CD14-positive monocyte (primary cell): ENCODE measurements at regions not wholly inside any gene's neighbourhood (a gene's known extent, or its start where the extent isn't known, plus 50 kb on each side); places are given as distances from the start of the nearest gene placed in this dataset.
"Not testable (repeated sequence)": the region's sequence is repeated elsewhere in the genome, so short reads cannot be mapped to it uniquely, and the experiment has no call there.

Experiments used
- DNase-seq, 3 donors: peaks; one replicate each; pipeline ENCODE4 v3.0.0-alpha.2; 2011 to 2022
- H2AFZ ChIP-seq: 2 replicates; pipeline ENCODE4 v1.6.0; 2012; ENCODE audit warnings: mild to moderate bottlenecking, low read depth, low read length, inconsistent platforms; ENCODE audit not compliant: insufficient read depth, poor library complexity, severe bottlenecking
- H3K27ac ChIP-seq, 2 donors: 1 replicate in 1 of 2; 2 replicates in 1 of 2; pipeline ENCODE4 v1.5.1; 2012 to 2013; ENCODE audit warnings: low read length in 2 of 2, control low read depth in 1 of 2, inconsistent platforms in 1 of 2, low read depth in 1 of 2, mild to moderate bottlenecking in 1 of 2
- H3K27me3 ChIP-seq, 2 donors: one replicate each; pipeline versions ENCODE4 v1.6.0 to v1.6.1; 2011 to 2013; ENCODE audit warnings: low read length in 2 of 2; ENCODE audit not compliant: control insufficient read depth in 2 of 2, insufficient read depth in 2 of 2
- H3K36me3 ChIP-seq, 2 donors: replicated peaks in 1 of 2; 1 replicate in 1 of 2; 2 replicates in 1 of 2; pipeline versions ENCODE4 v1.5.1 to v1.6.1; 2012 to 2013; ENCODE audit warnings: low read length in 2 of 2, control low read depth in 1 of 2, inconsistent platforms in 1 of 2, mild to moderate bottlenecking in 1 of 2; ENCODE audit not compliant: insufficient read depth in 2 of 2, control insufficient read depth in 1 of 2
- H3K4me1 ChIP-seq, 2 donors: 1 replicate in 1 of 2; 2 replicates in 1 of 2; pipeline versions ENCODE4 v1.5.1 to v1.6.1; 2012 to 2013; ENCODE audit warnings: low read length in 2 of 2, control low read depth in 1 of 2, inconsistent platforms in 1 of 2, mild to moderate bottlenecking in 1 of 2, moderate library complexity in 1 of 2; ENCODE audit not compliant: insufficient read depth in 2 of 2, control insufficient read depth in 1 of 2
- H3K4me2 ChIP-seq: replicated peaks from 2 replicates; pipeline ENCODE3; 2012; ENCODE audit warnings: low read length, moderate library complexity, mild to moderate bottlenecking; ENCODE audit not compliant: poor library complexity, severe bottlenecking; ENCODE audit errors: extremely low read depth
- H3K4me3 ChIP-seq, 3 experiments: fragments of 200-600 bp in 1 of 3; sonication (generic) in 1 of 3; replicated peaks in 1 of 3; 1 replicate in 2 of 3; 2 replicates in 1 of 3; pipeline ENCODE4 v1.5.1; 2011 to 2013; ENCODE audit warnings: low read length in 3 of 3, mild to moderate bottlenecking in 3 of 3, control low read depth in 2 of 3, low read depth in 2 of 3, inconsistent platforms in 1 of 3, moderate library complexity in 1 of 3
- H3K79me2 ChIP-seq: 2 replicates; pipeline ENCODE4 v1.6.0; 2012; ENCODE audit warnings: mild to moderate bottlenecking, control low read depth, inconsistent platforms, low read length, moderate library complexity; ENCODE audit not compliant: insufficient read depth
- H3K9ac ChIP-seq: 2 replicates; pipeline ENCODE4 v1.6.0; 2017; ENCODE audit warnings: low read length, mild to moderate bottlenecking; ENCODE audit not compliant: insufficient read depth, poor library complexity, severe bottlenecking
- H3K9me3 ChIP-seq, 2 donors: replicated peaks in 1 of 2; 1 replicate in 1 of 2; 2 replicates in 1 of 2; pipeline versions ENCODE4 v1.5.1 to v1.6.1; 2012 to 2013; ENCODE audit warnings: low read length in 2 of 2, control low read depth in 1 of 2; ENCODE audit not compliant: control insufficient read depth in 1 of 2, insufficient read depth in 1 of 2
- H4K20me1 ChIP-seq: 2 replicates; pipeline ENCODE4 v1.6.0; 2012; ENCODE audit warnings: mild to moderate bottlenecking, low read length, control low read depth, moderate library complexity; ENCODE audit not compliant: insufficient read depth
- H3K27ac Mint-ChIP-seq, 7 donors: one replicate each; pipeline ENCODE4 v1.8.0; 2020; ENCODE audit warnings: mild to moderate bottlenecking in 7 of 7, mixed read lengths in 7 of 7, moderate library complexity in 6 of 7, inconsistent platforms in 2 of 7
- H3K27me3 Mint-ChIP-seq, 3 donors: one replicate each; pipeline ENCODE4 v1.8.0; 2021 to 2022; ENCODE audit warnings: low read depth in 3 of 3, mild to moderate bottlenecking in 3 of 3, mixed read lengths in 3 of 3, moderate library complexity in 3 of 3, inconsistent platforms in 1 of 3
- H3K36me3 Mint-ChIP-seq, 2 donors: one replicate each; pipeline ENCODE4 v1.8.0; 2020; ENCODE audit warnings: mixed read lengths in 2 of 2, inconsistent platforms in 1 of 2, mild to moderate bottlenecking in 1 of 2
- H3K4me1 Mint-ChIP-seq: one replicate; pipeline ENCODE4 v1.8.0; 2020; ENCODE audit warnings: mild to moderate bottlenecking, mixed read lengths
- H3K4me3 Mint-ChIP-seq, 2 donors: one replicate each; pipeline ENCODE4 v1.8.0; 2020; ENCODE audit warnings: mild to moderate bottlenecking in 2 of 2, mixed read lengths in 2 of 2, moderate library complexity in 1 of 2
- H3K9me3 Mint-ChIP-seq, 7 donors: one replicate each; pipeline ENCODE4 v1.8.0; 2020 to 2022; ENCODE audit warnings: mixed read lengths in 7 of 7, mild to moderate bottlenecking in 6 of 7, moderate library complexity in 6 of 7, inconsistent platforms in 2 of 7
- WGBS: methylation state at CpG from one replicate; pipeline ENCODE4 v1.1.5; 2013; ENCODE audit warnings: missing lambda C conversion rate; ENCODE audit not compliant: insufficient coverage; 5-methylcytosine and 5-hydroxymethylcytosine counted together
- intact Hi-C, 2 donors: fragments of 100-400 bp; cut with micrococcal nuclease; formaldehyde crosslinking; loops; one replicate each; pipeline versions ENCODE4 v1.15.0 to v1.15.1; 2023
- TF ChIP-seq, protein P1 (sequence below): fragments of 200-600 bp; IDR thresholded peaks from one replicate; pipeline ENCODE4 v1.8.0; 2022; ENCODE audit warnings: antibody characterized with exemption, mild to moderate bottlenecking

DNA sequence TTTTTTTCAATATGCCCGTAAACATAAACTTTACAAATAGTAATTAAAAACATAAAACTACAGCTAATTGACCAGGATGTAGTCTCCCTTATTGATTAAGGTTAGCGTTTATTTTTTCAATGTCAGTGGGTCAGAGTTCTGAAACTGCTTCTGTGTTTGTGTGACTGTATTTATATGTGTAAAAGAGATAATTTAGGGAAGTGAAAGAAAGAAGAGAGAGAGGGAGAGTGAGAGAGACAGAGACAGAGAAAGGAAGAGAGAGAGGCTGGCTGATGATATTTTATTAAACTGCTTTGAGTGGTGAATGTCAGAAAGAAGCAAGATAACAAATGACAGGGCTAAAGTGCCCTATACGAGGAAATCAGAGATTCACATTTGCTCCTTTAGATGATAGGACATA is 266.1 kb upstream of the PTCHD4 start:
- no peak overlapping the region for H3K4me3 ChIP-seq
- Mint-ChIP-seq H3K27ac (no peak overlapping the region), H3K4me1 (no peaks in the 10 kb centered on the region), H3K4me3 (no peak overlapping the region), H3K27me3 (peaks cover 0 to 4% (median 0%) of the 10 kb centered on the region in 3 donors), H3K9me3 (peaks cover 2 to 18% (median 6%) of the 10 kb centered on the region in 7 donors), H3K36me3 (no peaks in the 10 kb centered on the region)
- H3K4me2 ChIP-seq, result no peak overlapping the region
- DNase-seq, result no peak
- H3K27me3 ChIP-seq, result no peaks in the 10 kb centered on the region
- H4K20me1 ChIP-seq, result no peaks in the 10 kb centered on the region
- H3K36me3 ChIP-seq, result no peaks in the 10 kb centered on the region
- 63% methylated on average over 1 of the region's 3 CpGs for WGBS
- intact Hi-C loops, result no loop called here
- no peaks in the 10 kb centered on the region for H3K79me2 ChIP-seq
- H3K27ac ChIP-seq, result no peak overlapping the region
- H3K9ac ChIP-seq, result no peak overlapping the region
- TF ChIP-seq, protein P1, sequence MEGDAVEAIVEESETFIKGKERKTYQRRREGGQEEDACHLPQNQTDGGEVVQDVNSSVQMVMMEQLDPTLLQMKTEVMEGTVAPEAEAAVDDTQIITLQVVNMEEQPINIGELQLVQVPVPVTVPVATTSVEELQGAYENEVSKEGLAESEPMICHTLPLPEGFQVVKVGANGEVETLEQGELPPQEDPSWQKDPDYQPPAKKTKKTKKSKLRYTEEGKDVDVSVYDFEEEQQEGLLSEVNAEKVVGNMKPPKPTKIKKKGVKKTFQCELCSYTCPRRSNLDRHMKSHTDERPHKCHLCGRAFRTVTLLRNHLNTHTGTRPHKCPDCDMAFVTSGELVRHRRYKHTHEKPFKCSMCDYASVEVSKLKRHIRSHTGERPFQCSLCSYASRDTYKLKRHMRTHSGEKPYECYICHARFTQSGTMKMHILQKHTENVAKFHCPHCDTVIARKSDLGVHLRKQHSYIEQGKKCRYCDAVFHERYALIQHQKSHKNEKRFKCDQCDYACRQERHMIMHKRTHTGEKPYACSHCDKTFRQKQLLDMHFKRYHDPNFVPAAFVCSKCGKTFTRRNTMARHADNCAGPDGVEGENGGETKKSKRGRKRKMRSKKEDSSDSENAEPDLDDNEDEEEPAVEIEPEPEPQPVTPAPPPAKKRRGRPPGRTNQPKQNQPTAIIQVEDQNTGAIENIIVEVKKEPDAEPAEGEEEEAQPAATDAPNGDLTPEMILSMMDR, result no peak
- H2AFZ ChIP-seq, result no peak overlapping the region
- H3K9me3 ChIP-seq, result peaks cover 3 to 7% of the 10 kb centered on the region in 2 donors
- no peaks in the 10 kb centered on the region for H3K4me1 ChIP-seq

- H2AFZ ChIP-seq, H3K27ac Mint-ChIP-seq, H3K9ac ChIP-seq, H3K36me3 ChIP-seq, H4K20me1 ChIP-seq, H3K79me2 ChIP-seq, H3K4me3 ChIP-seq, DNase-seq, H3K4me1 ChIP-seq, H3K27me3 Mint-ChIP-seq, H3K27me3 ChIP-seq, H3K4me1 Mint-ChIP-seq, intact Hi-C loops, H3K27ac ChIP-seq, H3K36me3 Mint-ChIP-seq, H3K4me3 Mint-ChIP-seq, H3K4me2 ChIP-seq: not testable (repeated sequence)
- peaks cover 3 to 10% of the 10 kb centered on the region in 2 donors for H3K9me3 ChIP-seq
- 95% methylated on average over 13 of the region's 34 CpGs for WGBS
- H3K9me3 Mint-ChIP-seq, result peaks cover 6 to 20% (median 9%) of the 10 kb centered on the region in 7 donors
Observed at GRCh38 chr6:48371226-48371625, 260.2 kb upstream of the PTCHD4 start.
